ENCODE measurements at regions not wholly inside any gene's neighbourhood (a gene's known extent, or its start where the extent isn't known, plus 50 kb on each side); places are given as distances from the start of the nearest gene placed in this dataset.

- Mint-ChIP-seq H3K4me1 (no peaks in the 10 kb centered on the region), H3K27ac (no peak overlapping the region), H3K9me3 (peaks cover 6% of the 10 kb centered on the region), H3K27me3 (no peaks in the 10 kb centered on the region), H3K4me3 (no peak overlapping the region), H3K36me3 (no peaks in the 10 kb centered on the region)
- no peak for DNase-seq
- POLR2A ChIA-PET = no interaction called here
- ATAC-seq (ENCODE audit: low read depth) = no peak
These were observed 418.3 kb upstream of the SALL1 start for GRCh38 chr16:51569203-51569931.

- Mint-ChIP-seq H3K4me1 (no peaks in the 10 kb centered on the region), H3K4me3 (no peak overlapping the region), H3K36me3 (no peaks in the 10 kb centered on the region), H3K9me3 (peaks cover 3% of the 10 kb centered on the region), H3K27me3 (no peaks in the 10 kb centered on the region), H3K27ac (no peak overlapping the region)
- POLR2A ChIA-PET = no interaction called here
- DNase-seq = no peak
- no peak for ATAC-seq (ENCODE audit: low read depth)
These were observed 416.8 kb upstream of the SALL1 start for GRCh38 chr16:51567911-51568310.

GRCh38 chr16:51565184-51565583, 414.1 kb upstream of the SALL1 start:
- H3K4me1 Mint-ChIP-seq = no peaks in the 10 kb centered on the region
- ATAC-seq (ENCODE audit: low read depth) = no peak
- POLR2A ChIA-PET = no interaction called here
- H3K27ac Mint-ChIP-seq = no peak overlapping the region
- peaks cover 4% of the 10 kb centered on the region for H3K9me3 Mint-ChIP-seq
- no peak for DNase-seq
- H3K36me3 Mint-ChIP-seq = no peaks in the 10 kb centered on the region
- H3K27me3 Mint-ChIP-seq = no peaks in the 10 kb centered on the region
- H3K4me3 Mint-ChIP-seq = no peak overlapping the region

GRCh38 chr16:51562891-51563290, 411.8 kb upstream of the SALL1 start:
- POLR2A ChIA-PET = no interaction called here
- Mint-ChIP-seq H3K9me3 (peaks cover 4% of the 10 kb centered on the region), H3K4me3 (no peak overlapping the region), H3K36me3 (no peaks in the 10 kb centered on the region), H3K4me1 (no peaks in the 10 kb centered on the region), H3K27ac (no peak overlapping the region), H3K27me3 (no peaks in the 10 kb centered on the region)
- ATAC-seq (ENCODE audit: low read depth) (no peak), DNase-seq (no peak)

DNA sequence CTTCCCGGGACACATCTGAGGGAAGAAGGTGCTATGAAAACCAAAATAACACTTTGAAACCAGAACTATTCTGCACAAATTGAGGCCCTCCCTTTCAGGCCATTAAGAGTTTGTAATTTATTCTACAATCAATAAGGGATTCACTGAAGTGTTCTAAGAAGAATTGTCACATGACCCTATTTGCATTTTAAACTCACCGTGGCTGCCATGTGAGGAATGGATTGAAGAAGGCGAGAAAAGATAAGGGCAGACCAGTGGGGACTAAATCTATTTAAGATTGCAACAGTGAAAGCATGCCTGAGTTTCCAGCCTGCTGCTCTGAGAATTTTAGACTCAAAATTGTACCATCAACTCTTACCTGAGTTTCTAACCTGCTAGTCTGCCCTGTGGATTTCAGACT, 408.8 kb upstream of the SALL1 start:
- no peaks in the 10 kb centered on the region for H3K27me3 Mint-ChIP-seq
- peaks cover 5% of the 10 kb centered on the region for H3K9me3 Mint-ChIP-seq
- no peak overlapping the region for H3K4me3 Mint-ChIP-seq
- ATAC-seq (ENCODE audit: low read depth) = no peak
- no peaks in the 10 kb centered on the region for H3K4me1 Mint-ChIP-seq
- no peak overlapping the region for H3K27ac Mint-ChIP-seq
- DNase-seq = no peak
- POLR2A ChIA-PET = no interaction called here
- no peaks in the 10 kb centered on the region for H3K36me3 Mint-ChIP-seq

DNA sequence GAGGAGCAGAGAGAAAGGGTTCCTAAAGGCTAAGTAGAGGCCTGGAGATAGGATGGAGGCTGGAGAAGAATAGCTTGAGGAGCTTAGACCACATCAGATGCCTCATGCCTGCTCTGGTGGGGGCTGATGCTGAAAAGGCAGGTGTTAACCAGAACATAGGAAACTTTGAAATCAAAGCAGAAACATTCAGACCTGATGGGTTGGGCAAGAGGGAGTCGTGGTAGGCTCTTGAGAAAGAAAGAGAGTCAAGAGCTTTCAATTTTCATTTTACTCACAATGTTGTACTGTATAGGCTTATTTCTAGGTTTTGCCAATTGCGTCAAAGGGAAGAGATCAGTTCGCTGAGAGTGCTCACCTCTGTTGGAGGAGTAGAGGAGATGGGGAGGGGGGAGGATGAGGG, 406.6 kb upstream of the SALL1 start:
- H3K36me3 Mint-ChIP-seq = no peaks in the 10 kb centered on the region
- no peak overlapping the region for H3K27ac Mint-ChIP-seq
- H3K4me3 Mint-ChIP-seq = no peak overlapping the region
- POLR2A ChIA-PET = interaction anchor here (0.6 kb wide), 1 partner anchor 52 kb away, joined by 3 read pairs; no protein-coding TSS in a partner anchor
- H3K9me3 Mint-ChIP-seq = peaks cover 1% of the 10 kb centered on the region
- ATAC-seq (ENCODE audit: low read depth) (no peak), DNase-seq (no peak)
- no peaks in the 10 kb centered on the region for H3K27me3 Mint-ChIP-seq
- no peaks in the 10 kb centered on the region for H3K4me1 Mint-ChIP-seq

DNA sequence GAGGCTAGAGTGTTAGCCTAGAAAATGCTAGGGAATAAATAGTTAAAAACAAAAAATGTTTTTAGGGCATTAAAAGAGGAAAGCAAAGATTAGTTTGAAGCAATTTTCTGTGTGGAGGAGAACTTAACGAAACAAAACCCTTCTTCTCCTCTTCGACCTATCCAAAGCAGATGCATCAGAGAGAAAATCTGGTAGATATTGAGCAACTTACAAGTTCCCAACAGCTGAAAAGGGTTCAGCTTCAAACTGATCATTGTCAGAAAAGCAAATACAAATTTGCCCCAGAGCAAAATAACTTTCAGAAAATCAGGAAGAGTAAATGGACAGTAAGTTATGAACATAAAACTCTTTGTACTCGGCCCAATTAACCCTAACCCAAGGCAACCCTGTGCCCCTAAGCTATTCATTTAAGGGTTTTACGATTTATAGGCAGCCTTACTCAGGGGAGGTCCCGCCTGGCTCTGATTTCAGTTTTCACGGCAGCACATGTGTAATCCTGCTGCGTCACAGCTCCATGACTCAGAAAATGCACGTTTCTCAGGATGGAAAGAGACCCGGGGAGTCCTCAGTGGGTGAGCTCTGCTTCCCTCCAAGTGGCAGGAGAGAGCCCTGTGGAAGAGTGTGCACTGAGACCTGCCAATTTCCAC, 405.7 kb upstream of the SALL1 start:
- Mint-ChIP-seq H3K27me3 (no peaks in the 10 kb centered on the region), H3K9me3 (peaks cover 1% of the 10 kb centered on the region), H3K27ac (no peak overlapping the region), H3K4me3 (no peak overlapping the region), H3K36me3 (no peaks in the 10 kb centered on the region), H3K4me1 (no peaks in the 10 kb centered on the region)
- no peak for ATAC-seq (ENCODE audit: low read depth)
- POLR2A ChIA-PET = no interaction called here
- DNase-seq = no peak

DNA sequence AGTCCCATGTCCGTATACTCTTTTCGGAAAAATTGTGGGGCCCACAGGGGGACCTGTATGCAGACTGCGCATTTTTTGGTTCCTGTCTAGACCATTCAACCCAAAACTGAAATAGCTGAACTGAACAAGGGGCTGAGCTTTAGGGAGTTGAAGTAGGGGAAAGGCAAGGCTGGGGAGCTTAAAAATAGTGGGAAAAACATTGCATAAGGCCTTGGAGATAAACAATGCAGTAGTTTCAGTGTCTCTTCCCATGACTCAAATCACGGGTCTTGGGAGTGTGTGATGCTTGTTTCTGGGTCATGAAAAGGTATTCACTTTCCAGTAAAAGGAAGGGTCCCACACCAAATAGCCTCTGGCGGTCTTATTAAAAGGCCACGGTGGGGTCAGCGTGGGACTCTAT, 402.8 kb upstream of the SALL1 start:
- no peaks in the 10 kb centered on the region for H3K36me3 Mint-ChIP-seq
- ATAC-seq (ENCODE audit: low read depth) (no peak), DNase-seq (no peak)
- no peak overlapping the region for H3K4me3 Mint-ChIP-seq
- H3K27ac Mint-ChIP-seq = no peak overlapping the region
- no peaks in the 10 kb centered on the region for H3K4me1 Mint-ChIP-seq
- POLR2A ChIA-PET = no interaction called here
- H3K27me3 Mint-ChIP-seq = no peaks in the 10 kb centered on the region
- H3K9me3 Mint-ChIP-seq = peaks cover 1% of the 10 kb centered on the region

GRCh38 chr16:51553314-51553713, 402.2 kb upstream of the SALL1 start:
- Mint-ChIP-seq H3K4me1 (no peaks in the 10 kb centered on the region), H3K36me3 (no peaks in the 10 kb centered on the region), H3K27me3 (no peaks in the 10 kb centered on the region), H3K27ac (no peak overlapping the region), H3K4me3 (no peak overlapping the region), H3K9me3 (peaks cover 1% of the 10 kb centered on the region)
- POLR2A ChIA-PET = no interaction called here
- DNase-seq (no peak), ATAC-seq (ENCODE audit: low read depth) (no peak)

GRCh38 chr16:51550800-51551347, 399.8 kb upstream of the SALL1 start:
- H3K27ac Mint-ChIP-seq = no peak overlapping the region
- no peaks in the 10 kb centered on the region for H3K36me3 Mint-ChIP-seq
- no peaks in the 10 kb centered on the region for H3K4me1 Mint-ChIP-seq
- H3K27me3 Mint-ChIP-seq = no peaks in the 10 kb centered on the region
- no peak overlapping the region for H3K4me3 Mint-ChIP-seq
- POLR2A ChIA-PET = no interaction called here
- H3K9me3 Mint-ChIP-seq = peaks cover 1% of the 10 kb centered on the region
- no peak for DNase-seq
- ATAC-seq (ENCODE audit: low read depth) = no peak

DNA sequence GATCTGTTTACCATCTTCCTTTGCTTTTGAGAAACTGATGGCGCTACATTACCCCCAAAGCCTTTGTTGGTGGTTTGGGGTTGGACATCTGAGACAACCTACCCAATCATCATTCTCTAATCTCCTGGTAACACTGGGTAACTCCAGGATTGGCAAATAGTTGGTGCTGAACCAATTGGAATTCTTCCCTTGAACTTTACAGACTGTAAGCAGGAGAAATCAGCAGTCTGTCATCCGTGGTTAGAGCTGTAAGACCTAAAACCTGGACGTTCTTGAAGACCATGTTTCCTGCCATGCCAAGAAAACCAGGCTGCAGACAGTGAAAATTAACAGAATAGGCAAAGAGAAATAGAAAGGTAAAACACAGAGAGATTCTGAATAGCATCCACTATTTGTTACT, 398.8 kb upstream of the SALL1 start:
- no peaks in the 10 kb centered on the region for H3K27me3 Mint-ChIP-seq
- H3K4me3 Mint-ChIP-seq = no peak overlapping the region
- H3K4me1 Mint-ChIP-seq = no peaks in the 10 kb centered on the region
- no peaks in the 10 kb centered on the region for H3K9me3 Mint-ChIP-seq
- no peak overlapping the region for H3K27ac Mint-ChIP-seq
- no peak for DNase-seq
- H3K36me3 Mint-ChIP-seq = no peaks in the 10 kb centered on the region
- no peak for ATAC-seq (ENCODE audit: low read depth)
- POLR2A ChIA-PET = no interaction called here

GRCh38 chr16:51545951-51546350, 394.9 kb upstream of the SALL1 start:
- H3K27me3 Mint-ChIP-seq = no peaks in the 10 kb centered on the region
- H3K36me3 Mint-ChIP-seq = no peaks in the 10 kb centered on the region
- POLR2A ChIA-PET = no interaction called here
- DNase-seq (no peak), ATAC-seq (ENCODE audit: low read depth) (no peak)
- H3K4me3 Mint-ChIP-seq = no peak overlapping the region
- no peaks in the 10 kb centered on the region for H3K9me3 Mint-ChIP-seq
- H3K27ac Mint-ChIP-seq = no peak overlapping the region
- no peaks in the 10 kb centered on the region for H3K4me1 Mint-ChIP-seq

DNA sequence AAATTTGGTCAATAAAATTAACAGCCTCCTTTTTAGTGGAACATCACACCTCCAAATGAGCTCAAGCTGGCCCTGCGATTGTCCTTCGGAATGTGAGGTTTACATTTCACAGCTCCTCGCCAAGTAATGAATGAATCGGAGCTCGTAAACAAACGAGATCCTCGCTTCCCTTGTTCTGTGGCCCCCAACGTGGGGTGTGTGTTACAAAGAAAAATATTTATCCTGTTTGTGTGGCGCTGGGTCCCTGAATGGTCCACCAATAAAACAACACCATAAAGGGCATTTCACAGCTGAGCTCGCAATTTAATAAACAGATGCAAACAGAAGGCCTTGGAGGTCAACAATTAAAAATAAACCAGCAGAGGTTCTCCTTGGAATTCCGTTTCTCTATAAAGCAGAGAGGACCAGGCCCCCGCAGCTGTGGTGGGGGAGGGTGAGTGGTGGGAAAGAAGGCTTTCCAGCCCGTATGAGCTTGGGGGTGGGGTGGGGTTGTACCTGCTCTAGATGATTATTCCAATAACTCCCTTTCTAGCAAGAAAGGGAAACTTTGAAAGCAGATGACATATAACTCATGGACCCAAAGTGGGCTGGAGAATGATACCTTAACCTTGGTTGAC, 393.9 kb upstream of the SALL1 start:
- H3K9me3 Mint-ChIP-seq = no peaks in the 10 kb centered on the region
- no peaks in the 10 kb centered on the region for H3K27me3 Mint-ChIP-seq
- ATAC-seq (ENCODE audit: low read depth) (no peak), DNase-seq (no peak)
- no peaks in the 10 kb centered on the region for H3K36me3 Mint-ChIP-seq
- no peak overlapping the region for H3K27ac Mint-ChIP-seq
- POLR2A ChIA-PET = no interaction called here
- no peaks in the 10 kb centered on the region for H3K4me1 Mint-ChIP-seq
- H3K4me3 Mint-ChIP-seq = no peak overlapping the region

DNA sequence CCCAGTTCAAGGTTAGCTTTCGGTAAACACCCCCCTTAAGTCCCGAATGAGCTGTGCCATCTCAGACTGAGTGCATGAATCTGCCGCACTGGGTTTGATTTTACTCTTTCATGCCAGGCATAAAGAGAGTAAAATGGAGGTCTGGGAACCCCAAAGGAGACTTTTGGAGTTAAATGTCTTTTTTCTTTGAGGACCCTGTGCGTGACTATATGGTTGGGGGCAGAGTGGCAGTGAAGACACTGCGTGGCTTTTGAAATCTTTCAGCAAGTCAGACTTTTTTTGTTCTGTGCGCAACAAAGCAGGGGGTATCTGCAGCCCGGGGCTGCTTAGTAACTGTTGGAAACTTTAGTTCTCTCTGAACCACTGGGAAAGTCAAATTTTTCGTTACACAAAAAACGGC, 392.9 kb upstream of the SALL1 start:
- no peaks in the 10 kb centered on the region for H3K36me3 Mint-ChIP-seq
- no peaks in the 10 kb centered on the region for H3K4me1 Mint-ChIP-seq
- no peaks in the 10 kb centered on the region for H3K27me3 Mint-ChIP-seq
- H3K9me3 Mint-ChIP-seq = no peaks in the 10 kb centered on the region
- no peak overlapping the region for H3K27ac Mint-ChIP-seq
- POLR2A ChIA-PET = no interaction called here
- no peak overlapping the region for H3K4me3 Mint-ChIP-seq
- no peak for DNase-seq
- ATAC-seq (ENCODE audit: low read depth) = no peak
